HFFc6 (cell line): ENCODE measurements at regions not wholly inside any gene's neighbourhood (a gene's known extent, or its start where the extent isn't known, plus 50 kb on each side); places are given as distances from the start of the nearest gene placed in this dataset.

Experiments
- DNase-seq: peaks from one replicate; pipeline ENCODE4 v3.0.0-alpha.2; 2018
- H3K27ac Mint-ChIP-seq: 2 replicates; pipeline ENCODE4 v1.8.0; 2020; ENCODE audit warnings: mild to moderate bottlenecking, mixed read lengths
- H3K27me3 Mint-ChIP-seq: 2 replicates; pipeline ENCODE4 v1.8.0; 2021; ENCODE audit warnings: mild to moderate bottlenecking, moderate library complexity, mixed read lengths; ENCODE audit not compliant: insufficient read depth
- H3K36me3 Mint-ChIP-seq: 2 replicates; pipeline ENCODE4 v1.8.0; 2021; ENCODE audit warnings: low read depth, mixed read lengths
- H3K4me1 Mint-ChIP-seq: 2 replicates; pipeline ENCODE4 v1.8.0; 2020; ENCODE audit warnings: low read depth, mixed read lengths
- H3K4me3 Mint-ChIP-seq: 2 replicates; pipeline ENCODE4 v1.8.0; 2020; ENCODE audit warnings: mild to moderate bottlenecking, moderate library complexity, mixed read lengths
- H3K9me3 Mint-ChIP-seq: 2 replicates; pipeline ENCODE4 v1.8.0; 2020; ENCODE audit warnings: mild to moderate bottlenecking, mixed read lengths
- CTCF ChIP-seq: fragments of 200-600 bp; sonication (generic); IDR thresholded peaks from 2 replicates; pipeline ENCODE4 v1.5.0; 2021; ENCODE audit warnings: antibody characterized with exemption, mild to moderate bottlenecking

GRCh38 chr11:25958045-25958444 is 373.9 kb upstream of the ANO3 start:
- no peak for TF ChIP-seq CTCF
- Mint-ChIP-seq H3K27me3 (no peaks in the 10 kb centered on the region; the same call in 1 of the 2 replicates), H3K4me3 (no peak overlapping the region), H3K27ac (no peak overlapping the region), H3K4me1 (no peaks in the 10 kb centered on the region), H3K36me3 (no peaks in the 10 kb centered on the region), H3K9me3 (no peaks in the 10 kb centered on the region)
- no peak for DNase-seq

- no peaks in the 10 kb centered on the region for H3K36me3 Mint-ChIP-seq
- H3K9me3 Mint-ChIP-seq: peaks cover 3% of the 10 kb centered on the region; the same call in 1 of the 2 replicates
- no peaks in the 10 kb centered on the region for H3K4me1 Mint-ChIP-seq
- H3K4me3 Mint-ChIP-seq: no peak overlapping the region
- H3K27me3 Mint-ChIP-seq: no peaks in the 10 kb centered on the region; the same call in none of the 2 replicates
- TF ChIP-seq CTCF: no peak
- no peak for DNase-seq
- no peak overlapping the region for H3K27ac Mint-ChIP-seq
These were observed 370.4 kb upstream of the ANO3 start for GRCh38 chr11:25961539-25961938.

DNA sequence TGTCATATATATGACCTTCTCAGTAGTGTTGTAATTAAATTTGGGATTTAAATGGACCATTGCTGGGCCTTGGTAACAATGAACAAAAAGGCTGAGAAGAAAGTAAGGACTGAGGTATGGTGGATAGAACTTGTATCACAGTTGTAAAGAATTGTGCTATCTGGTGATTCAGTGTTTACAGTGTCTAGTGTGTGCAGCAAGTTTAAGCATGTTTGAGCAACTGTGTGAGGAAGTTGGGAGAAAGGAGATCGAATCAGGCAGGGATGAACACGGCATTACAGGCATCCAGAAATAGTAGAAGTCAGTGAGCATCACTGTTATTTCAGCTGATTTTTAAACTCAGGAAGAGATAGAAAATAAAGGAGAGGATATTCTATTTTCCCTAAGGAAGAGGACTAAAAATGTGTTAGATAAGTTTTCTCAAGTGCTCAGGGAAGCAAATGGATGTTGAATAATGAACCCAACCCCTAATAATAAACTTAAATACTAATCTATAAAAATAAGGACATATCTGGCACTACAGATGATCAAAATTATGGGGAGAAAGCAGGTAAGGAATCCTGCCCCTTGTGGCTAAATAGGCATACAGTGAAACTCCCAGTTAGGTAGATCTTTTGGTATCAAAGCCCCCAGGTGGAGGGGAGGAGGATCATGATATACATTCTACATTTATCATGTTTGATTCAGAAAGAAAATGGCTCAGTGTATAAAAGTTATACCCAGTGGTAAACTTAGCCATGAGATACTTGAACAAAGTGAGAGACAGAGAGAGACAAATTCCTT is 361.0 kb upstream of the ANO3 start:
- Mint-ChIP-seq H3K36me3 (no peaks in the 10 kb centered on the region), H3K4me1 (no peaks in the 10 kb centered on the region), H3K9me3 (peaks cover 3% of the 10 kb centered on the region; the same call in 1 of the 2 replicates), H3K4me3 (no peak overlapping the region), H3K27me3 (no peaks in the 10 kb centered on the region), H3K27ac (no peak overlapping the region)
- DNase-seq: no peak
- peak; percentile 56 for TF ChIP-seq CTCF

GRCh38 chr11:25980091-25980490 is 351.8 kb upstream of the ANO3 start:
- no peak overlapping the region for H3K27ac Mint-ChIP-seq
- H3K4me1 Mint-ChIP-seq: no peaks in the 10 kb centered on the region
- TF ChIP-seq CTCF: no peak
- no peaks in the 10 kb centered on the region for H3K9me3 Mint-ChIP-seq
- H3K27me3 Mint-ChIP-seq: no peaks in the 10 kb centered on the region
- H3K36me3 Mint-ChIP-seq: no peaks in the 10 kb centered on the region
- no peak overlapping the region for H3K4me3 Mint-ChIP-seq
- DNase-seq: no peak

DNA sequence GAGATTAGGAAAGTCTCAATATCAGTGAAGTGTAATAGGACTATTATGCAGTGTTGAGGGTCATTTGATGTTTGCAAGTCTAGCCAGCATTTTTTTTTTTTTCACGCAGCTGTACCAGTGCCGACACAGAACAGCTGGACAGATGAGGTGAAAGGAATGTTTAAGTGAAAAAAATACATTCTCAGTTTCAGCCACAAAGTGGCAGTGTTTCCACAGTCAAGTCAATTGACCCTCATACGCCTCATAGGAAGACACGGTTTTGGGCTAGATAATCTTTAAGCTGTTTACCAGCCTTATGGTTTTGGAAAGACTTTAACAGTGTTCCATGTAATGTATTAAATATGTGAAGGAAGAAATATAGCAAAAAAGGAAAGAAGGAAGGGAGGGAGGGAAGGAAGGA is 349.9 kb upstream of the ANO3 start:
- Mint-ChIP-seq H3K36me3 (no peaks in the 10 kb centered on the region), H3K27ac (no peak overlapping the region), H3K9me3 (no peaks in the 10 kb centered on the region), H3K27me3 (peaks cover 3% of the 10 kb centered on the region; the same call in 1 of the 2 replicates), H3K4me3 (no peak overlapping the region), H3K4me1 (no peaks in the 10 kb centered on the region)
- peak; percentile 29 for DNase-seq
- TF ChIP-seq CTCF: peak; percentile 79
